ENCODE measurements at regions not wholly inside any gene's neighbourhood (a gene's known extent, or its start where the extent isn't known, plus 50 kb on each side); places are given as distances from the start of the nearest gene placed in this dataset.

DNA sequence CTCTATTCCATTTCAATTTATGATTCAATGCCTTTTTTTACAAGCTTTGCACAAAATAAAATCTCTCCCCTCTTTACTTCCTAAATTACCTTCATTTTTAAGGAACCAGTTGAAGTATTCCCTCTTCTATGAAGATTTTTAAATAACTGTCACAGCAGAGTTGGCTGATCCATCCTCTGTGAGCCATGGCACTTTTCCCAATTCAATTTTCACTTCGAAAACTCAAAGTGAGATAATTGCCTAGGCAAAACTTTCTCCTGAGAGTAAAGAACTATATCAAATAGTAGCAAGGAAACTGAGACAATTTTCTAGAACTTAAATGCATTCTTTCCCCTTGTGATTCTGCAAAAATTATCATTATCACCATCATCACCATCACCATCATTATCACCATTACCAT is 259.9 kb upstream of the ARHGAP20 start:
- H3K9ac ChIP-seq (ENCODE audit: extremely low read depth, insufficient read length, low read length): no peak overlapping the region
- no peak overlapping the region for H3K23ac ChIP-seq (ENCODE audit: insufficient read length, low read depth, low read length)
- no peak overlapping the region for H3K56ac ChIP-seq (ENCODE audit: insufficient read length, low read depth, low read length)
- no peak for DNase-seq
- H3K4me1 ChIP-seq (ENCODE audit: insufficient read depth, low read length): no peaks in the 10 kb centered on the region
- H4K8ac ChIP-seq (replicated peaks; ENCODE audit: insufficient read length, low read depth, low read length): no peak overlapping the region
- no peak overlapping the region for H2BK15ac ChIP-seq (ENCODE audit: low read depth, low read length)
- H3K4me2 ChIP-seq (ENCODE audit: insufficient read depth, insufficient read length, low read length): no peak overlapping the region
- Mint-ChIP-seq H3K27me3 (ENCODE audit: low read depth) (no peaks in the 10 kb centered on the region), H3K27ac (no peak overlapping the region), H3K36me3 (ENCODE audit: insufficient read depth in 1 of 3, low read depth in 3 of 3) (no peaks in the 10 kb centered on the region), H3K9me3 (no peaks in the 10 kb centered on the region), H3K4me3 (no peak overlapping the region), H3K4me1 (no peaks in the 10 kb centered on the region)
- no CpG with 5 or more reads among the region's 1 CpG for WGBS (ENCODE audit: extremely low coverage, insufficient read length, low lambda C conversion rate)
- no peak overlapping the region for H3K27ac ChIP-seq (ENCODE audit: insufficient read length, low read depth, low read length)
- H3K14ac ChIP-seq (ENCODE audit: insufficient read depth, low read length): no peak overlapping the region
- H2BK12ac ChIP-seq (ENCODE audit: insufficient read length, low read depth, low read length): no peak overlapping the region
- no peak overlapping the region for H4K91ac ChIP-seq (ENCODE audit: insufficient read length, low read depth, low read length)
- H3K4ac ChIP-seq (ENCODE audit: low read depth, low read length): no peak overlapping the region
- H3K9me3 ChIP-seq (ENCODE audit: control insufficient read depth, low read depth, low read length): no peaks in the 10 kb centered on the region
- H4K5ac ChIP-seq (ENCODE audit: insufficient read length, low read depth, low read length): no peak overlapping the region
- H3T11ph ChIP-seq (ENCODE audit: low read length): no peak overlapping the region
- no peaks in the 10 kb centered on the region for H3K79me2 ChIP-seq (ENCODE audit: insufficient read depth, low read length)
- no peak overlapping the region for H2AFZ ChIP-seq (ENCODE audit: low read length)
- H3K23me2 ChIP-seq (ENCODE audit: insufficient read length, low read depth, low read length, poor library complexity, severe bottlenecking): no peaks in the 10 kb centered on the region
- TF ChIP-seq, protein P1, sequence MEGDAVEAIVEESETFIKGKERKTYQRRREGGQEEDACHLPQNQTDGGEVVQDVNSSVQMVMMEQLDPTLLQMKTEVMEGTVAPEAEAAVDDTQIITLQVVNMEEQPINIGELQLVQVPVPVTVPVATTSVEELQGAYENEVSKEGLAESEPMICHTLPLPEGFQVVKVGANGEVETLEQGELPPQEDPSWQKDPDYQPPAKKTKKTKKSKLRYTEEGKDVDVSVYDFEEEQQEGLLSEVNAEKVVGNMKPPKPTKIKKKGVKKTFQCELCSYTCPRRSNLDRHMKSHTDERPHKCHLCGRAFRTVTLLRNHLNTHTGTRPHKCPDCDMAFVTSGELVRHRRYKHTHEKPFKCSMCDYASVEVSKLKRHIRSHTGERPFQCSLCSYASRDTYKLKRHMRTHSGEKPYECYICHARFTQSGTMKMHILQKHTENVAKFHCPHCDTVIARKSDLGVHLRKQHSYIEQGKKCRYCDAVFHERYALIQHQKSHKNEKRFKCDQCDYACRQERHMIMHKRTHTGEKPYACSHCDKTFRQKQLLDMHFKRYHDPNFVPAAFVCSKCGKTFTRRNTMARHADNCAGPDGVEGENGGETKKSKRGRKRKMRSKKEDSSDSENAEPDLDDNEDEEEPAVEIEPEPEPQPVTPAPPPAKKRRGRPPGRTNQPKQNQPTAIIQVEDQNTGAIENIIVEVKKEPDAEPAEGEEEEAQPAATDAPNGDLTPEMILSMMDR (conservative IDR thresholded peaks at IDR 0.05): no peak
- no peaks in the 10 kb centered on the region for H4K20me1 ChIP-seq (ENCODE audit: control insufficient read depth, insufficient read depth, insufficient read length)
- no peak overlapping the region for H3K18ac ChIP-seq (ENCODE audit: insufficient read length, low read depth, low read length)
- H3K27me3 ChIP-seq (ENCODE audit: insufficient read depth, low read length): no peaks in the 10 kb centered on the region
- H2BK5ac ChIP-seq (ENCODE audit: insufficient read length, low read length): no peak overlapping the region
- H2BK20ac ChIP-seq (ENCODE audit: low read depth, low read length, poor library complexity, severe bottlenecking): no peak overlapping the region
- H2BK120ac ChIP-seq (ENCODE audit: low read depth, low read length, poor library complexity, severe bottlenecking): no peak overlapping the region
- H3K79me1 ChIP-seq (ENCODE audit: insufficient read depth, low read depth, low read length, poor library complexity, severe bottlenecking): no peaks in the 10 kb centered on the region
- H2AK5ac ChIP-seq (ENCODE audit: insufficient read length, low read length): no peak overlapping the region
